ENCODE measurements at regions not wholly inside any gene's neighbourhood (a gene's known extent, or its start where the extent isn't known, plus 50 kb on each side); places are given as distances from the start of the nearest gene placed in this dataset.

DNA sequence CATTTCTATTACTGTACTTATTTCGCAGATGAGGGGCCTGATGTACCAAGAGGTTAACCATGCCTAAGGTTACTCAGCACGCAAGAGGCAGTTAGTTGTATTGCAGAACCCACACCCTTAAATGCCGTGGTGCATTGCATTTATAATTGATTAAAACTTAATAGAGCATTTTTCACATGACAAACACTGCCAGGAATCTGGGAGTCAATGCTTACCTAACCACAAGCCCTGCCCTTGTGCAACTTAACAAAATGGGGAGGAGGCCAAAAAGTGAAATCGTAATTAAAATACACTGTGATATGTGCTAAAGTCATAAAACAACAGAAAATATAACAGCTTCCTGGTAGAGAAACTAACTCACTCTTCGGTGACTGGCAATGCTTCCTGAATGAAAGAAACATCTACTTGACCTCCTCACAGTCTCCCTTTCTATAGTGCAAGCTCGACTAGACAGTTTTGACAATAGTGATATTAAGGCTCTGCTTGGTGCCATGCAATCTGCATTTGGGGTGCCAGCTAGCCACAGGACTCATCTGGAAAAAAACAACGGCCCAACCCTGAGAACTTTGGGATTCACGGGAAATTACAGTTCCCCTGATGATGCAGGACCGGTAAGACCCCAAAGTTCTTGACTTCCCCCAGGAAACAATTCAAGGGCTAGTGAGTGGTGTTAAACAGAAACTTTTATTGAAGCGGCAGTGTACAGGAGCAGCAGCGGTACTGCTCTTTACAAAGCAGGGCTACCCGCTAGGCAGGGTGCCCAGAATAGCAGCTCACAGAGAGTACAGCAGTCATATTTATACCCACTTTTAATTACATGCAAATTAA, 612.4 kb downstream of the TNS3 start:
- TF ChIP-seq, protein P1, sequence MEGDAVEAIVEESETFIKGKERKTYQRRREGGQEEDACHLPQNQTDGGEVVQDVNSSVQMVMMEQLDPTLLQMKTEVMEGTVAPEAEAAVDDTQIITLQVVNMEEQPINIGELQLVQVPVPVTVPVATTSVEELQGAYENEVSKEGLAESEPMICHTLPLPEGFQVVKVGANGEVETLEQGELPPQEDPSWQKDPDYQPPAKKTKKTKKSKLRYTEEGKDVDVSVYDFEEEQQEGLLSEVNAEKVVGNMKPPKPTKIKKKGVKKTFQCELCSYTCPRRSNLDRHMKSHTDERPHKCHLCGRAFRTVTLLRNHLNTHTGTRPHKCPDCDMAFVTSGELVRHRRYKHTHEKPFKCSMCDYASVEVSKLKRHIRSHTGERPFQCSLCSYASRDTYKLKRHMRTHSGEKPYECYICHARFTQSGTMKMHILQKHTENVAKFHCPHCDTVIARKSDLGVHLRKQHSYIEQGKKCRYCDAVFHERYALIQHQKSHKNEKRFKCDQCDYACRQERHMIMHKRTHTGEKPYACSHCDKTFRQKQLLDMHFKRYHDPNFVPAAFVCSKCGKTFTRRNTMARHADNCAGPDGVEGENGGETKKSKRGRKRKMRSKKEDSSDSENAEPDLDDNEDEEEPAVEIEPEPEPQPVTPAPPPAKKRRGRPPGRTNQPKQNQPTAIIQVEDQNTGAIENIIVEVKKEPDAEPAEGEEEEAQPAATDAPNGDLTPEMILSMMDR (IDR thresholded peaks at IDR 0.05; ENCODE audit: low read depth, low read length), result no peak
- DNase-seq (ENCODE audit: low read depth in 2 of 2), result peak; percentile 24 to 63
- H3K4me3 ChIP-seq (replicated peaks in 1 of 2; ENCODE audit: low read depth in 2 of 2, low read length in 2 of 2), result no peak overlapping the region

DNA sequence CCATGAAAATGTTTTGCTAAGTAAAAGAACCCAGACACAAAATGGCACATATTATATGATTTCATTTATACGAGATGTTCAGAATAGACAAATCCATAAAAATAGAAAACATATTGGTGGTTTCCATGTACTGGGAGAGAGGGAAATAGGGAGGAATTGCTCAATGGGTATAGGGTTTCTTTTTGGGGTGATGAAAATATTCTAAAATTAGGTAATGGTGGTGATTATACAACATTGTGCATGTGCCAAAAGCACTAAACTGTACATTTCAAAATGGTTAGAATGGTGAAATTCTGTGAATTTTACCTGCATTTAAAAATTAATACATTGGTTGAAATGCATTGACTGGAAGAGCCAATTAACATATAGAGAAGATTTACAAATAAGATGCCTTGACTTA, 613.9 kb downstream of the TNS3 start:
- H3K4me3 ChIP-seq (replicated peaks in 1 of 2; ENCODE audit: low read depth in 2 of 2, low read length in 2 of 2), result no peak overlapping the region
- TF ChIP-seq, protein P1 (IDR thresholded peaks at IDR 0.05; ENCODE audit: low read depth, low read length), result no peak
- no peak for DNase-seq (ENCODE audit: low read depth in 2 of 2)

DNA sequence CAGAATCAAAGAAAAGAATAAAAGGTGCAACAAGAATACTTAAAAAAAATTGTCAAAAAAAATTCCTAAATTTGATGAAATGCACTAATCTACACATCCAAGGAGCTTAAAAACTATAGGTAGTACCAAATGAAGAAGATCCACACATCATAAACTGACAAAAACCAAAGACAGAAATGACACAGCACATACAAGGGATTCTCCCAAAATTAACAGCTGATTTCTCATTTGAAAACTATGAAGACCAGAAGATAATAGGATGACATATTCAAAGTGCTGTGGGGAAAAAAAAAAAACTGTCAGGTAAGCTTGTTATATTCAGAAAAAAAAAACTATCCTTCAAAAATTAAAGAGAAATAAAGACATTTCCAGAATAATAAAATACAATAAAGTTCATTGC, 618.2 kb downstream of the TNS3 start:
- TF ChIP-seq, protein P1 (IDR thresholded peaks at IDR 0.05; ENCODE audit: low read depth, low read length), result no peak
- H3K4me3 ChIP-seq (replicated peaks in 1 of 2; ENCODE audit: low read depth in 2 of 2, low read length in 2 of 2), result no peak overlapping the region
- no peak for DNase-seq (ENCODE audit: low read depth in 2 of 2)

DNA sequence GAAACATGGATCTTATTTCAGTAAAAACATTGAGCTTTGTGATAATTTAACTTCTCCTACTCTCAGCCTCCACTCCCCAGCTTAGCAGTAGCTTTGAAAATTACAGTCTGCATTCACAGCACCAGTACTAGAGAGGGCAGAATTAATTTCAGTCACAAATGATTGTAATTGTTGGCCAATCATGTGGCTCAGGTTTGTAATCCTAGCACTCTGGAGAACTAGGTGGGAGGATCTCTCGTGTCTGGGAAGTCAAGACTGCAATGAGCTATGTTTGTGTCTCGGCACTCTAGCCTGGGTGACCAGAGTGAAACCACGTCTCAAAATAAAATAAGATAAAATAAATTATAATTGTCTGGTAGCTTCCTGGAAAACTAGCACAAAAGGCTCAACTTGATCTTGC, 620.9 kb downstream of the TNS3 start:
- DNase-seq (ENCODE audit: low read depth in 2 of 2), result peak in 1 of 2 donors; percentile 25
- TF ChIP-seq, protein P1 (IDR thresholded peaks at IDR 0.05; ENCODE audit: low read depth, low read length), result no peak

DNA sequence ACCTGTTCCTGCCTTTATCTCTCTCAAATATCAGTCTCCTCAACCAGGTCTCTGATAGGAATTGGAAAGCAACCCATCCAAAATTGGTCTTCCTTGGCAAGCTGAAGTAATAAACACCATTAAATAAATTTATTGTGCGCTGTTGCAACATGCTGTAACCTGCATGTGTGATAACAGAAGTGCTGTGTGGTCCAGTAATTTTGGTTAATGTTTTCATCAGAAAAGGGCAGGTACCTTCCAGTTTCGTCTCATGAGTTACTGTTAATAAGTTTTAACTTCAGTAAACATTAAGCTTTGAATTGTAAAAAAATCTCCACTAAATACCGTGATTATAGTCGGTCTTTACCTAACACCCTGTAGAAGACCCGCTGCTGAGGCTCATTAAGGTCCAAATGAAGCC, 624.7 kb downstream of the TNS3 start:
- H3K4me3 ChIP-seq (replicated peaks in 1 of 2; ENCODE audit: low read depth in 2 of 2, low read length in 2 of 2), result no peak overlapping the region
- no peak for DNase-seq (ENCODE audit: low read depth in 2 of 2)
- TF ChIP-seq, protein P1 (IDR thresholded peaks at IDR 0.05; ENCODE audit: low read depth, low read length), result no peak

More for the DNA sequence above, 620.9 kb downstream of the TNS3 start:
- no peak overlapping the region for H3K4me3 ChIP-seq (replicated peaks in 1 of 2; ENCODE audit: low read depth in 2 of 2, low read length in 2 of 2)

DNA sequence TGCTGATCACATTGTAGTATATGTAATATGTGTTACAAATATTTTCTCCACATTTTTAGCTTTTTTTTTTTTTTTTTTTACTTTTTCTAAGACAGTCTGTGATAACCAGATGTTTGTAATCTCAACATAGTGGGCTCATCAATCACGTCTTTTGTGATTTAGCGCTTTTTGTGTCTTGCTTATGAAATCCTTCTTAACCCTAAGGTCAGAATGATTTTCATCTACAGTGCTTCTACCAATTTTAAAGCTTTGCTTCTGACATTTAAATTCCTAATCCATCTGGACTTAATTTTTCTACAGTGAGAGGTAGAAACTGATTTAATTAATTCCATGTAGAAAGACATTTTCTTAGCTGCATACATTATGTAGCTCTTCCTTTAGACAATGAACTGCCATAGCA, 626.4 kb downstream of the TNS3 start:
- no peak for DNase-seq (ENCODE audit: low read depth in 2 of 2)
- TF ChIP-seq, protein P1 (IDR thresholded peaks at IDR 0.05; ENCODE audit: low read depth, low read length), result no peak
- H3K4me3 ChIP-seq (replicated peaks in 1 of 2; ENCODE audit: low read depth in 2 of 2, low read length in 2 of 2), result no peak overlapping the region
